Liver (tissue), 8 donors: ENCODE measurements at regions not wholly inside any gene's neighbourhood (a gene's known extent, or its start where the extent isn't known, plus 50 kb on each side); places are given as distances from the start of the nearest gene placed in this dataset.
A peak's percentile ranks its signal among the peaks of the same experiment; 100 is the strongest.

Experiments
- DNase-seq: peaks from one replicate; pipeline ENCODE4 v3.0.0-alpha.2; 2017; ENCODE audit warnings: low spot score
- H3K27ac ChIP-seq, 2 donors: one replicate each; pipeline ENCODE4 v1.7.0; 2013; ENCODE audit warnings: inconsistent platforms in 2 of 2, low read length in 2 of 2, control low read depth in 1 of 2, low read depth in 1 of 2, mild to moderate bottlenecking in 1 of 2
- H3K27me3 ChIP-seq, 4 donors: one replicate each; pipeline versions ENCODE4 v1.6.1 to v1.7.0; 2013; ENCODE audit warnings: low read length in 3 of 4, inconsistent platforms in 1 of 4, mild to moderate bottlenecking in 1 of 4, moderate library complexity in 1 of 4; ENCODE audit not compliant: control insufficient read depth in 4 of 4, insufficient read depth in 4 of 4
- H3K36me3 ChIP-seq, 4 donors: one replicate each; pipeline versions ENCODE4 v1.6.1 to v1.7.0; 2013; ENCODE audit warnings: low read length in 3 of 4, mild to moderate bottlenecking in 3 of 4, low read depth in 1 of 4, moderate library complexity in 1 of 4; ENCODE audit not compliant: control insufficient read depth in 4 of 4, insufficient read depth in 3 of 4
- H3K4me1 ChIP-seq, 4 donors: one replicate each; pipeline versions ENCODE4 v1.6.1 to v1.7.0; 2013; ENCODE audit warnings: low read length in 3 of 4, mild to moderate bottlenecking in 3 of 4, moderate library complexity in 1 of 4; ENCODE audit not compliant: control insufficient read depth in 4 of 4, insufficient read depth in 4 of 4
- H3K4me3 ChIP-seq, 3 donors: one replicate each; pipeline versions ENCODE4 v1.6.1 to v1.7.0; 2013; ENCODE audit warnings: low read length in 3 of 3, control low read depth in 1 of 3, low read depth in 1 of 3, mild to moderate bottlenecking in 1 of 3
- H3K9ac ChIP-seq, 2 donors: one replicate each; pipeline ENCODE4 v1.7.0; 2013; ENCODE audit warnings: low read length in 2 of 2, mild to moderate bottlenecking in 2 of 2, moderate library complexity in 2 of 2, control low read depth in 1 of 2, low read depth in 1 of 2
- H3K9me3 ChIP-seq, 4 donors: one replicate each; pipeline versions ENCODE4 v1.6.1 to v1.7.0; 2013; ENCODE audit warnings: low read length in 3 of 4; ENCODE audit not compliant: control insufficient read depth in 4 of 4
- ATF3 ChIP-seq: IDR thresholded peaks from 2 replicates; pipeline ENCODE4 v1.6.1; 2016; ENCODE audit warnings: antibody characterized with exemption
- CTCF ChIP-seq: fragments of 150-350 bp; IDR thresholded peaks from 2 replicates; pipeline ENCODE4 v1.5.1; 2017; ENCODE audit warnings: improper control_type of control experiment, low read depth, low read length; ENCODE audit not compliant: missing input control
- FOXA1 ChIP-seq: IDR thresholded peaks from 2 replicates; pipeline ENCODE4 v1.6.1; 2016; ENCODE audit warnings: antibody characterized with exemption
- FOXA2 ChIP-seq: IDR thresholded peaks from 2 replicates; pipeline ENCODE4 v1.6.1; 2016; ENCODE audit warnings: antibody characterized with exemption
- GABPA ChIP-seq, 2 donors: IDR thresholded peaks in 1 of 2; conservative IDR thresholded peaks in 1 of 2; 2 replicates each; pipeline ENCODE4 v1.6.1; 2016; ENCODE audit warnings: antibody characterized with exemption in 2 of 2, mild to moderate bottlenecking in 1 of 2, moderate library complexity in 1 of 2
- HNF4A ChIP-seq, 2 donors: conservative IDR thresholded peaks; 2 replicates each; pipeline ENCODE4 v1.6.1; 2016; ENCODE audit warnings: antibody characterized with exemption in 2 of 2, mild to moderate bottlenecking in 2 of 2
- HNF4G ChIP-seq: IDR thresholded peaks from 2 replicates; pipeline ENCODE4 v1.6.1; 2016; ENCODE audit warnings: antibody characterized with exemption
- JUND ChIP-seq, 2 donors: IDR thresholded peaks; 2 replicates each; pipeline ENCODE4 v1.6.1; 2016; ENCODE audit warnings: antibody characterized with exemption in 2 of 2
- MAX ChIP-seq: IDR thresholded peaks from 2 replicates; pipeline ENCODE4 v1.6.1; 2016; ENCODE audit warnings: antibody characterized with exemption
- NR2F2 ChIP-seq: IDR thresholded peaks from 2 replicates; pipeline ENCODE4 v1.6.1; 2016; ENCODE audit warnings: antibody characterized with exemption
- RAD21 ChIP-seq, 2 donors: IDR thresholded peaks; 2 replicates each; pipeline ENCODE4 v1.6.1; 2016; ENCODE audit warnings: antibody characterized with exemption in 2 of 2, mild to moderate bottlenecking in 2 of 2
- REST ChIP-seq: IDR thresholded peaks from 2 replicates; pipeline ENCODE4 v1.6.1; 2016; ENCODE audit warnings: antibody characterized with exemption, mild to moderate bottlenecking
- RXRA ChIP-seq, 2 donors: IDR thresholded peaks; 2 replicates each; pipeline ENCODE4 v1.6.1; 2017 to 2018; ENCODE audit warnings: antibody characterized with exemption in 2 of 2, mild to moderate bottlenecking in 1 of 2
- SP1 ChIP-seq: IDR thresholded peaks from 2 replicates; pipeline ENCODE4 v1.6.1; 2018; ENCODE audit warnings: antibody characterized with exemption, mild to moderate bottlenecking
- TAF1 ChIP-seq: conservative IDR thresholded peaks from 2 replicates; pipeline ENCODE4 v1.6.1; 2016; ENCODE audit warnings: antibody characterized with exemption, mild to moderate bottlenecking
- YY1 ChIP-seq: IDR thresholded peaks from 2 replicates; pipeline ENCODE4 v1.6.1; 2016; ENCODE audit warnings: antibody characterized with exemption, mild to moderate bottlenecking
- ZBTB33 ChIP-seq: IDR thresholded peaks from 2 replicates; pipeline ENCODE4 v1.6.1; 2016; ENCODE audit warnings: antibody characterized with exemption
- WGBS: extraction: QIAGEN DNeasy Blood & Tissue Kit; methylation state at CpG from one replicate; pipeline ENCODE4 v1.1.7; 2013; 5-methylcytosine and 5-hydroxymethylcytosine counted together
- donor health status: healthy.
- donor health status: healthy.
- donor health status: healthy.
- donor health status: healthy.
- donor health status: healthy.

- H3K4me3 ChIP-seq, result no peak overlapping the region
- H3K9me3 ChIP-seq, result peaks cover 2 to 8% (median 3%) of the 10 kb centered on the region in 4 donors
- no peak overlapping the region for H3K9ac ChIP-seq
- no peaks in the 10 kb centered on the region for H3K36me3 ChIP-seq
- H3K4me1 ChIP-seq, result no peaks in the 10 kb centered on the region
- TF ChIP-seq RXRA (IDR thresholded peaks at IDR 0.05) (no peak), NR2F2 (no peak)
- WGBS, result 67% methylated on average over 5 of the region's 5 CpGs
- DNase-seq, result no peak
- peaks cover 0 to 8% (median 0%) of the 10 kb centered on the region in 4 donors for H3K27me3 ChIP-seq
- no peak overlapping the region for H3K27ac ChIP-seq
Observed at GRCh38 chr15:93154666-93155065, 65.7 kb upstream of the RGMA start.

- H3K9ac ChIP-seq, result no peak overlapping the region
- TF ChIP-seq SP1, result peak; percentile 19
- no peak for TF ChIP-seq RXRA (IDR thresholded peaks at IDR 0.05)
- no peak for TF ChIP-seq FOXA2
- peak; percentile 76 for TF ChIP-seq NR2F2
- TF ChIP-seq REST, result no peak
- no peak for TF ChIP-seq ATF3
- H3K4me1 ChIP-seq, result no peaks in the 10 kb centered on the region
- no peak for DNase-seq
- H3K9me3 ChIP-seq, result peaks cover 2 to 8% (median 3%) of the 10 kb centered on the region in 4 donors
- 56% methylated on average over 6 of the region's 6 CpGs for WGBS
- no peaks in the 10 kb centered on the region for H3K36me3 ChIP-seq
- H3K27ac ChIP-seq, result no peak overlapping the region
- H3K27me3 ChIP-seq, result peaks cover 0 to 3% (median 0%) of the 10 kb centered on the region in 4 donors
- no peak overlapping the region for H3K4me3 ChIP-seq
Observed at GRCh38 chr15:93152951-93153350, 63.9 kb upstream of the RGMA start.

GRCh38 chr15:93152360-93152759 lies 63.3 kb upstream of the RGMA start:
- H3K27me3 ChIP-seq, result peaks cover 0 to 3% (median 0%) of the 10 kb centered on the region in 4 donors
- 54% methylated on average over 5 of the region's 5 CpGs for WGBS
- H3K4me3 ChIP-seq, result no peak overlapping the region
- H3K9me3 ChIP-seq, result peaks cover 2 to 8% (median 3%) of the 10 kb centered on the region in 4 donors
- H3K9ac ChIP-seq, result no peak overlapping the region
- no peak for DNase-seq
- H3K36me3 ChIP-seq, result no peaks in the 10 kb centered on the region
- H3K4me1 ChIP-seq, result no peaks in the 10 kb centered on the region
- TF ChIP-seq NR2F2 (no peak), FOXA2 (no peak), GABPA (IDR thresholded peaks at IDR 0.05 in 1 of 2, conservative IDR thresholded peaks at IDR 0.05 in 1 of 2) (no peak), JUND (IDR thresholded peaks at IDR 0.05) (no peak), YY1 (no peak), FOXA1 (no peak), REST (no peak), CTCF (no peak), RXRA (IDR thresholded peaks at IDR 0.05) (no peak), SP1 (no peak), HNF4A (conservative IDR thresholded peaks at IDR 0.05) (no peak), HNF4G (no peak), MAX (no peak), TAF1 (no peak), RAD21 (IDR thresholded peaks at IDR 0.05) (no peak), ZBTB33 (no peak)
- no peak overlapping the region for H3K27ac ChIP-seq
